ENCODE measurements at regions not wholly inside any gene's neighbourhood (a gene's known extent, or its start where the extent isn't known, plus 50 kb on each side); places are given as distances from the start of the nearest gene placed in this dataset.

GRCh38 chr2:14855751-14856150 lies 223.2 kb downstream of the LRATD1 start:
- no peaks in the 10 kb centered on the region for H3K27me3 ChIP-seq
- no peak for ATAC-seq

GRCh38 chr2:14861181-14861580 lies 228.7 kb downstream of the LRATD1 start:
- no peak overlapping the region for H3K27ac ChIP-seq
- intact Hi-C loops (cut with DNase I), result no loop called here
- ATAC-seq (no peak), DNase-seq (no peak)
- H3K27me3 ChIP-seq, result no peaks in the 10 kb centered on the region
- 47% methylated on average over 3 of the region's 3 CpGs for WGBS (ENCODE audit: insufficient coverage, low coverage, low lambda C conversion rate, missing lambda C conversion rate)
- TF ChIP-seq POLR2A (IDR thresholded peaks at IDR 0.05), result no peak
- TF ChIP-seq CTCF (IDR thresholded peaks at IDR 0.05), result no peak
- peaks cover 0 to 6% (median 0%) of the 10 kb centered on the region in 4 donors for H3K9me3 ChIP-seq
- no peaks in the 10 kb centered on the region for H3K36me3 ChIP-seq
- no peak overlapping the region for H3K4me3 ChIP-seq
- no peaks in the 10 kb centered on the region for H3K4me1 ChIP-seq

More at GRCh38 chr2:14855751-14856150, 223.2 kb downstream of the LRATD1 start:
- no peak overlapping the region for H3K4me3 ChIP-seq
- no peaks in the 10 kb centered on the region for H3K4me1 ChIP-seq
- H3K36me3 ChIP-seq, result no peaks in the 10 kb centered on the region
- TF ChIP-seq POLR2A (IDR thresholded peaks at IDR 0.05), result no peak
- TF ChIP-seq CTCF (IDR thresholded peaks at IDR 0.05), result no peak
- peaks cover 0 to 6% (median 0%) of the 10 kb centered on the region in 4 donors for H3K9me3 ChIP-seq
- no peak for DNase-seq
- intact Hi-C loops (cut with DNase I), result no loop called here
- 77% methylated on average over 2 of the region's 2 CpGs for WGBS (ENCODE audit: insufficient coverage, low coverage, low lambda C conversion rate, missing lambda C conversion rate)
- no peak overlapping the region for H3K27ac ChIP-seq

- TF ChIP-seq POLR2A (IDR thresholded peaks at IDR 0.05), result no peak
- Histone ChIP-seq H3K27me3 (no peaks in the 10 kb centered on the region), H3K4me3 (no peak overlapping the region), H3K27ac (no peak overlapping the region), H3K9me3 (no peaks in the 10 kb centered on the region), H3K36me3 (no peaks in the 10 kb centered on the region), H3K4me1 (no peaks in the 10 kb centered on the region)
- intact Hi-C loops (cut with DNase I), result no loop called here
- ATAC-seq (no peak), DNase-seq (no peak)
- WGBS (ENCODE audit: insufficient coverage, low coverage, low lambda C conversion rate, missing lambda C conversion rate), result 70% methylated on average over 1 of the region's 1 CpG
Measured at GRCh38 chr2:14866736-14867352, 234.3 kb downstream of the LRATD1 start.

GRCh38 chr2:14867853-14868252 lies 235.3 kb downstream of the LRATD1 start:
- no peaks in the 10 kb centered on the region for H3K27me3 ChIP-seq
- no peak overlapping the region for H3K4me3 ChIP-seq
- DNase-seq (no peak), ATAC-seq (no peak)
- no peaks in the 10 kb centered on the region for H3K9me3 ChIP-seq
- TF ChIP-seq POLR2A (IDR thresholded peaks at IDR 0.05) (no peak), CTCF (IDR thresholded peaks at IDR 0.05) (no peak)
- intact Hi-C loops (cut with DNase I), result no loop called here
- 75% methylated on average over 1 of the region's 1 CpG for WGBS (ENCODE audit: insufficient coverage, low coverage, low lambda C conversion rate, missing lambda C conversion rate)
- H3K27ac ChIP-seq, result no peak overlapping the region
- H3K36me3 ChIP-seq, result no peaks in the 10 kb centered on the region
- no peaks in the 10 kb centered on the region for H3K4me1 ChIP-seq

- H3K4me3 ChIP-seq, result no peak overlapping the region
- 77% methylated on average over 16 of the region's 17 CpGs for WGBS (ENCODE audit: insufficient coverage, low coverage, low lambda C conversion rate, missing lambda C conversion rate)
- DNase-seq (no peak), ATAC-seq (no peak)
- intact Hi-C loops (cut with DNase I), result no loop called here
- no peak overlapping the region for H3K27ac ChIP-seq
- H3K27me3 ChIP-seq, result no peaks in the 10 kb centered on the region
- no peaks in the 10 kb centered on the region for H3K9me3 ChIP-seq
- no peaks in the 10 kb centered on the region for H3K4me1 ChIP-seq
- TF ChIP-seq CTCF (IDR thresholded peaks at IDR 0.05) (no peak), POLR2A (IDR thresholded peaks at IDR 0.05) (no peak)
- no peaks in the 10 kb centered on the region for H3K36me3 ChIP-seq
Measured at GRCh38 chr2:14872779-14873325, 240.3 kb downstream of the LRATD1 start.
